Chondrocyte (in vitro differentiated cells): ENCODE measurements at regions not wholly inside any gene's neighbourhood (a gene's known extent, or its start where the extent isn't known, plus 50 kb on each side); places are given as distances from the start of the nearest gene placed in this dataset.

Source experiments
- DNase-seq: peaks from one replicate; pipeline ENCODE4 v3.0.0; 2021; ENCODE audit warnings: mixed read lengths, low spot score
- H3K27ac Mint-ChIP-seq: one replicate; pipeline ENCODE4 v1.8.0; 2021; ENCODE audit warnings: mild to moderate bottlenecking, moderate library complexity, mixed read lengths; ENCODE audit not compliant: unreplicated experiment
- H3K27me3 Mint-ChIP-seq: 2 replicates; pipeline ENCODE4 v1.8.0; 2021; ENCODE audit warnings: low read depth, mixed read lengths
- H3K36me3 Mint-ChIP-seq: 2 replicates; pipeline ENCODE4 v1.8.0; 2021; ENCODE audit warnings: low read depth, mixed read lengths
- H3K4me1 Mint-ChIP-seq: 2 replicates; pipeline ENCODE4 v1.8.0; 2021; ENCODE audit warnings: low read depth, mild to moderate bottlenecking, mixed read lengths
- H3K4me3 Mint-ChIP-seq: one replicate; pipeline ENCODE4 v1.8.0; 2021; ENCODE audit warnings: mild to moderate bottlenecking, moderate library complexity, mixed read lengths; ENCODE audit not compliant: unreplicated experiment
- H3K9me3 Mint-ChIP-seq: 2 replicates; pipeline ENCODE4 v1.8.0; 2021; ENCODE audit warnings: low read depth, mixed read lengths
- TF ChIP-seq, protein P1 (sequence below): fragments of 200-600 bp; sonication (generic); IDR thresholded peaks from 2 replicates; pipeline ENCODE4 v1.5.0; 2021; ENCODE audit warnings: antibody characterized with exemption, mild to moderate bottlenecking, moderate library complexity

DNA sequence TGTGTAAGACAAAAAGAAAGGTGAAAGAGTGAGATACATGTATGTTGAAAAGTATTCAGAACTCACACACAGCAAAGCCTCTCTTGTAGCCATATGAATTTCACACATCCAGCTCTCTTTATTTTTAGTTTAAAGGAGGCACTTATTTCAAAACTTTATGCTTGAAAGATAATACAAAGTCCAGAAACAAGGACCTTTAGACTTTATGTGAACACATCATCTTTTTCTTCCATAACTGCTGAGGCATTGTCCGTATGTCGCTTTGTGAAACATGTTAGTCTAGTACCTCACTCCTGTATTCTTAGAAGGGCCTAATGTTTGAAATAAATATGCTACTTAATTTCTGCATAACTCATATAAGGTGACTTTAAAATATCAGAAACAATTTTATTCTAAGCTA, 763.4 kb downstream of the GBE1 start:
- TF ChIP-seq, protein P1, sequence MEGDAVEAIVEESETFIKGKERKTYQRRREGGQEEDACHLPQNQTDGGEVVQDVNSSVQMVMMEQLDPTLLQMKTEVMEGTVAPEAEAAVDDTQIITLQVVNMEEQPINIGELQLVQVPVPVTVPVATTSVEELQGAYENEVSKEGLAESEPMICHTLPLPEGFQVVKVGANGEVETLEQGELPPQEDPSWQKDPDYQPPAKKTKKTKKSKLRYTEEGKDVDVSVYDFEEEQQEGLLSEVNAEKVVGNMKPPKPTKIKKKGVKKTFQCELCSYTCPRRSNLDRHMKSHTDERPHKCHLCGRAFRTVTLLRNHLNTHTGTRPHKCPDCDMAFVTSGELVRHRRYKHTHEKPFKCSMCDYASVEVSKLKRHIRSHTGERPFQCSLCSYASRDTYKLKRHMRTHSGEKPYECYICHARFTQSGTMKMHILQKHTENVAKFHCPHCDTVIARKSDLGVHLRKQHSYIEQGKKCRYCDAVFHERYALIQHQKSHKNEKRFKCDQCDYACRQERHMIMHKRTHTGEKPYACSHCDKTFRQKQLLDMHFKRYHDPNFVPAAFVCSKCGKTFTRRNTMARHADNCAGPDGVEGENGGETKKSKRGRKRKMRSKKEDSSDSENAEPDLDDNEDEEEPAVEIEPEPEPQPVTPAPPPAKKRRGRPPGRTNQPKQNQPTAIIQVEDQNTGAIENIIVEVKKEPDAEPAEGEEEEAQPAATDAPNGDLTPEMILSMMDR, result no peak
- DNase-seq, result no peak
- Mint-ChIP-seq H3K9me3 (no peaks in the 10 kb centered on the region), H3K36me3 (no peaks in the 10 kb centered on the region), H3K4me3 (no peak overlapping the region), H3K27me3 (peaks cover 3% of the 10 kb centered on the region), H3K27ac (no peak overlapping the region), H3K4me1 (no peaks in the 10 kb centered on the region)

DNA sequence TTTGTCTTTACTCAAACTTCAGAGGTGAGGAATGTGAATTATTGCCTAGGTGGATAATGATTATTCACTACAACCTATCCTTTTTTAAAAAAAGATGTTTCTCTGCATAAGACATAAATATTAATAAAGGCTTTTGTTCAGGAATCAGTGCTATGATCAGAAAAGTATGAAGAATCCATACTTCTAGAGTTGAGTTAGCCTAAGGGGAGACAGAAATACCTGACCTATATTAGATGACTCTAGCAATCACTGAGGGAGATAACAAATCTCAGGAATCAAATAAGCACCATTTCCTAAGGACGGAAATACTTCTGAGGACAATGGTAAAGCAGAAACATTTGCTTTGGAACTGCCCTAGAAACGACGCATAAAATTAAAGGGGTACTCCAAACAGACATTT, 763.8 kb downstream of the GBE1 start:
- no peak for DNase-seq
- Mint-ChIP-seq H3K27me3 (peaks cover 3% of the 10 kb centered on the region), H3K9me3 (no peaks in the 10 kb centered on the region), H3K36me3 (no peaks in the 10 kb centered on the region), H3K4me3 (no peak overlapping the region), H3K27ac (no peak overlapping the region), H3K4me1 (no peaks in the 10 kb centered on the region)
- TF ChIP-seq, protein P1, result no peak

DNA sequence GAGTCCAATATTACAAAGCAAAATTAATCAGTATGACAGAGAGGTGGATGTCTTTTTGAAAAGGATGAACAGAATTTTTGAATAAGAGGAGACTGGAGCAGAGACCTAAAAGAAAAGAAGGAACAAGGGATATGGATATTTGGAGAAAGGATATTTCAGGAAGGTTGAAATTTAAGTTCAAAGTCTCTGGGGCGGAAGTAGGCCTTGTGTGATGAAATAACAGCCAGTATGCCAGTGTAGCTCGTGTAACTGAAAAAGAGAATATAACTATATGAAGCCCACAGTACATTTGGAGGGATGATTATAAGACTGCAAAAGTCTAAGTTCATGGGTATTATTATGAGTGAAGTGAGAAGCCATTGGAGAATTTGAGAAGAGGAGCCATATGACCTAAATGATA, 766.7 kb downstream of the GBE1 start:
- DNase-seq, result no peak
- Mint-ChIP-seq H3K9me3 (no peaks in the 10 kb centered on the region), H3K36me3 (no peaks in the 10 kb centered on the region), H3K4me3 (no peak overlapping the region), H3K27me3 (peaks cover 2% of the 10 kb centered on the region), H3K4me1 (no peaks in the 10 kb centered on the region), H3K27ac (no peak overlapping the region)
- TF ChIP-seq, protein P1, result no peak

DNA sequence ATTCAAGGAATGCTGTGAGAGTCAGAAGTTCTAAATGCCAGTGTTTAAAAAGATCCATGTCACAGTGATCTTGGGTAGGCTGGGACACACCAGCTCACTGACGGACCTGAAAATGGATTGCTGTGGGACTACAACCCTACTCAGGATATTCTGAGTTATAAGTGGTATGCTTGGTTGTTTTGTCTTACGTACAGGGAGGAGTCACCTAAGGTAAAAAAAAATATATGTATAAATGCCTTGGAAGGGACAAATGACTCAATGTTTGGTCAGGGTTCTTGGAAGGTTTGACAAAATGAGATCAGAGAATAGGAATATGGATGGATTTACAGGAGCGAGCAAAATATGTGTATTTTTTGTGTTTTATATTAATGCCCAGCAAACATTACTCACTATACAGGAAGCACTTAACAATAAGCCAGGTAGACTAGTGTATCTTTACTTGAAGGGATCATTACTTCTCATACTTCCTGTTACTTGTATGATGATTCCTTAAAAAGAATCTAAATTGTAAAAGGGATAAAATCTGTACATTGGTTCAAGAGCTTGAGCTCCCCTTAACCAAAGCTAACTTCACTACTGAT, 767.3 kb downstream of the GBE1 start:
- TF ChIP-seq, protein P1, result no peak
- Mint-ChIP-seq H3K9me3 (no peaks in the 10 kb centered on the region), H3K4me3 (no peak overlapping the region), H3K27me3 (peaks cover 2% of the 10 kb centered on the region), H3K4me1 (no peaks in the 10 kb centered on the region), H3K36me3 (no peaks in the 10 kb centered on the region), H3K27ac (no peak overlapping the region)
- DNase-seq, result no peak

DNA sequence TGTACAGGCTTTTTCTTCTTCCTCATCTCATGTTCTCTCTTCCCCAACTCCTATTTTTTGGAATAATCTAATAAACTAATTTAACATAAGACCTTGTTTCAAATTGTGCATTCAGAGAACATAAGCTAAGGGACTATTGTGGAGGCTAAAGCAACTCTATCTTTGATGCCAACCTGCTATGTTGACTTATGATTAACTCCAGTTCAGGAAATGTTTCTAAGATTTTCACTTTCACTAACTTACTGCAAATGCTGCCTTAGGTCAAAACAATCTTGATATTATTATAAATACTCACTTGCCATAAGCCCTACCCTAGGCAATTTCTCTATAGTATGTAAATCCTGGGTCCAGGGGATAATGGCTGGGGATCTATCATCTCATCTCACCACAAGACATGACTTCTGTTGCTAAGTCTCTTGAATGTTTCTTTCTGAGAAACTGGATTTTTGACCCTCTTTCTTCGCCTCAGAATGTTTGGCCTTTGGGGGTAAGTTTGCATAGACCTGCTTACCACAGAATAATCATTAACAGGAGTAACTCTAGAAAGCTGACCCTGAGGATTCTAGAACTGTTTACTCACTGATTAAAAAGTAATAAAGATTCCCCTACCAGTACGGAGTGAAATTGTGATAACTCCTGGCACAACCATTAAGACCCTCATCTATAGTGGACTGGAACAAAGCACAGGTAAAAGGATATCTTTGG, 768.1 kb downstream of the GBE1 start:
- no peak overlapping the region for H3K27ac Mint-ChIP-seq
- H3K27me3 Mint-ChIP-seq, result peaks cover 2% of the 10 kb centered on the region
- TF ChIP-seq, protein P1, result no peak
- no peak overlapping the region for H3K4me3 Mint-ChIP-seq
- no peaks in the 10 kb centered on the region for H3K4me1 Mint-ChIP-seq
- H3K36me3 Mint-ChIP-seq, result no peaks in the 10 kb centered on the region
- no peak for DNase-seq
- H3K9me3 Mint-ChIP-seq, result no peaks in the 10 kb centered on the region
